Vagina (tissue), 2 donors: ENCODE measurements at regions not wholly inside any gene's neighbourhood (a gene's known extent, or its start where the extent isn't known, plus 50 kb on each side); places are given as distances from the start of the nearest gene placed in this dataset.

Experiments used
- DNase-seq, 2 donors: peaks; one replicate each; pipeline ENCODE4 v3.0.0-alpha.2; 2017; ENCODE audit errors: extremely low spot score in 2 of 2
- H3K27ac ChIP-seq: fragments of 200-600 bp; sonication (generic); one replicate; pipeline ENCODE4 v1.5.1; 2019
- H3K27me3 ChIP-seq: fragments of 200-600 bp; sonication (generic); one replicate; pipeline ENCODE4 v1.5.1; 2019
- H3K36me3 ChIP-seq, 2 donors: fragments of 200-600 bp; sonication (generic); one replicate each; pipeline ENCODE4 v1.5.1; 2017 to 2019
- H3K4me1 ChIP-seq: fragments of 200-600 bp; sonication (generic); one replicate; pipeline ENCODE4 v1.5.1; 2019
- H3K4me3 ChIP-seq, 2 donors: fragments of 200-600 bp; sonication (generic); 1 replicate in 1 of 2; 2 replicates in 1 of 2; pipeline ENCODE4 v1.5.1; 2016 to 2019
- H3K9me3 ChIP-seq: fragments of 200-600 bp; sonication (generic); one replicate; pipeline ENCODE4 v1.5.1; 2019
- CTCF ChIP-seq, 3 experiments: fragments of 450-650 bp in 2 of 3; fragments of 200-600 bp in 1 of 3; sonication (generic) in 1 of 3; IDR thresholded peaks; one replicate each; pipeline ENCODE4 v1.5.1; 2017 to 2019; ENCODE audit warnings: antibody characterized with exemption in 3 of 3, mild to moderate bottlenecking in 2 of 3, moderate library complexity in 2 of 3
- POLR2A ChIP-seq, 2 donors: fragments of 450-650 bp; IDR thresholded peaks; one replicate each; pipeline ENCODE4 v1.6.1; 2017; ENCODE audit warnings: antibody characterized with exemption in 2 of 2, mild to moderate bottlenecking in 2 of 2, moderate library complexity in 2 of 2
- POLR2AphosphoS5 ChIP-seq, 2 donors: sonication (generic); formaldehyde crosslinking; IDR thresholded peaks; one replicate each; pipeline ENCODE4 v1.9.0; 2017; ENCODE audit warnings: antibody characterized with exemption in 2 of 2, mild to moderate bottlenecking in 2 of 2, low read depth in 1 of 2; ENCODE audit not compliant: insufficient read depth in 1 of 2
- intact Hi-C: fragments of 100-400 bp; cut with DNase I; formaldehyde crosslinking; loops from one replicate; pipeline ENCODE4 v1.15.1; 2023

- Histone ChIP-seq H3K27me3 (no peaks in the 10 kb centered on the region), H3K27ac (no peak overlapping the region), H3K4me3 (no peak overlapping the region), H3K9me3 (no peaks in the 10 kb centered on the region), H3K4me1 (no peaks in the 10 kb centered on the region), H3K36me3 (no peaks in the 10 kb centered on the region)
- intact Hi-C loops: loop anchor here (10.0 kb wide), 1 partner anchor 811 kb away; no protein-coding TSS in a partner anchor
- no peak for TF ChIP-seq CTCF (IDR thresholded peaks at IDR 0.05)
- TF ChIP-seq POLR2A (IDR thresholded peaks at IDR 0.05): no peak
- TF ChIP-seq POLR2AphosphoS5 (IDR thresholded peaks at IDR 0.05; ENCODE audit: insufficient read depth in 1 of 2, low read depth in 1 of 2): no peak
- DNase-seq: no peak
Measured at GRCh38 chr12:46124132-46124847, 133.9 kb upstream of the SCAF11 start.

GRCh38 chr12:46112364-46112763 is 122.0 kb upstream of the SCAF11 start:
- TF ChIP-seq CTCF (IDR thresholded peaks at IDR 0.05): no peak
- no peak for TF ChIP-seq POLR2AphosphoS5 (IDR thresholded peaks at IDR 0.05; ENCODE audit: insufficient read depth in 1 of 2, low read depth in 1 of 2)
- TF ChIP-seq POLR2A (IDR thresholded peaks at IDR 0.05): no peak
- H3K36me3 ChIP-seq: no peaks in the 10 kb centered on the region
- no peak for DNase-seq
- H3K9me3 ChIP-seq: no peaks in the 10 kb centered on the region
- intact Hi-C loops: no loop called here
- no peak overlapping the region for H3K27ac ChIP-seq
- no peaks in the 10 kb centered on the region for H3K27me3 ChIP-seq
- no peaks in the 10 kb centered on the region for H3K4me1 ChIP-seq
- H3K4me3 ChIP-seq: no peak overlapping the region

- TF ChIP-seq POLR2A (IDR thresholded peaks at IDR 0.05): no peak
- no peak for TF ChIP-seq POLR2AphosphoS5 (IDR thresholded peaks at IDR 0.05; ENCODE audit: insufficient read depth in 1 of 2, low read depth in 1 of 2)
- TF ChIP-seq CTCF (IDR thresholded peaks at IDR 0.05): no peak
- H3K27ac ChIP-seq: no peak overlapping the region
- H3K9me3 ChIP-seq: no peaks in the 10 kb centered on the region
- H3K27me3 ChIP-seq: no peaks in the 10 kb centered on the region
- no peaks in the 10 kb centered on the region for H3K4me1 ChIP-seq
- DNase-seq: no peak
- intact Hi-C loops: no loop called here
- no peaks in the 10 kb centered on the region for H3K36me3 ChIP-seq
- no peak overlapping the region for H3K4me3 ChIP-seq
Measured at GRCh38 chr12:46111715-46112114, 121.3 kb upstream of the SCAF11 start.

GRCh38 chr12:46110928-46111699 is 120.7 kb upstream of the SCAF11 start:
- H3K4me1 ChIP-seq: no peaks in the 10 kb centered on the region
- no peaks in the 10 kb centered on the region for H3K27me3 ChIP-seq
- H3K4me3 ChIP-seq: no peak overlapping the region
- TF ChIP-seq POLR2A (IDR thresholded peaks at IDR 0.05) (no peak), CTCF (IDR thresholded peaks at IDR 0.05) (no peak), POLR2AphosphoS5 (IDR thresholded peaks at IDR 0.05; ENCODE audit: insufficient read depth in 1 of 2, low read depth in 1 of 2) (no peak)
- H3K36me3 ChIP-seq: no peaks in the 10 kb centered on the region
- H3K9me3 ChIP-seq: no peaks in the 10 kb centered on the region
- H3K27ac ChIP-seq: no peak overlapping the region
- DNase-seq: no peak
- intact Hi-C loops: no loop called here

- no peaks in the 10 kb centered on the region for H3K27me3 ChIP-seq
- intact Hi-C loops: no loop called here
- H3K4me3 ChIP-seq: no peak overlapping the region
- no peak for TF ChIP-seq POLR2AphosphoS5 (IDR thresholded peaks at IDR 0.05; ENCODE audit: insufficient read depth in 1 of 2, low read depth in 1 of 2)
- H3K9me3 ChIP-seq: no peaks in the 10 kb centered on the region
- no peak for DNase-seq
- H3K36me3 ChIP-seq: no peaks in the 10 kb centered on the region
- H3K27ac ChIP-seq: no peak overlapping the region
- H3K4me1 ChIP-seq: no peaks in the 10 kb centered on the region
Measured at GRCh38 chr12:46110223-46110611, 119.8 kb upstream of the SCAF11 start.
